Endothelial cell of umbilical vein (primary cell): ENCODE measurements at regions not wholly inside any gene's neighbourhood (a gene's known extent, or its start where the extent isn't known, plus 50 kb on each side); places are given as distances from the start of the nearest gene placed in this dataset.

Experiments
- BruUV-seq: library from RNA; stranded (reverse); fragments of 400-500 nt; replicated peaks from 2 replicates; lab custom pipeline; 2021; lab: Mats Ljungman, UMichigan
- CTCF ChIA-PET: fragments of 300-600, 350-600 bp; sonication (Branson Sonifier 250); formaldehyde crosslinking; loops from one replicate; lab custom pipeline; 2021; ENCODE audit warnings: antibody characterized with exemption, inconsistent platforms; lab: Charles Lee
- POLR2A ChIA-PET: fragments of 300-600, 350-600 bp; sonication (Branson Sonifier 250); formaldehyde crosslinking; loops from one replicate; lab custom pipeline; 2021; ENCODE audit warnings: antibody characterized with exemption, inconsistent platforms; lab: Charles Lee
- DNase-seq: peaks from one replicate; pipeline ENCODE4 v3.0.0-alpha.2; 2011; ENCODE audit warnings: low read depth, low spot score
- FAIRE-seq: peaks from 2 replicates; lab custom pipeline; 2011; peaks lifted over from hg19 to GRCh38; lab: Jason Lieb, UNC
- H2AFZ ChIP-seq: 2 replicates; pipeline ENCODE4 v1.6.0; 2012; ENCODE audit warnings: low read depth, low read length, control low read depth, inconsistent platforms
- H3K27ac ChIP-seq: 2 replicates; pipeline ENCODE4 v1.5.1; 2011; ENCODE audit warnings: low read depth, mild to moderate bottlenecking, control low read depth, low read length, moderate library complexity; ENCODE audit not compliant: insufficient read depth
- H3K27me3 ChIP-seq, 2 experiments: 2 replicates each; pipeline versions ENCODE4 v1.6.0 to v1.6.1; 2011; ENCODE audit warnings: low read length in 2 of 2, mixed read lengths in 1 of 2; ENCODE audit not compliant: control insufficient read depth in 2 of 2, insufficient read depth in 2 of 2
- H3K36me3 ChIP-seq, 2 experiments: 2 replicates in 1 of 2; 3 replicates in 1 of 2; pipeline ENCODE4 v1.5.1; 2011; ENCODE audit warnings: low read length in 2 of 2, mild to moderate bottlenecking in 1 of 2, moderate library complexity in 1 of 2; ENCODE audit not compliant: control insufficient read depth in 2 of 2, insufficient read depth in 2 of 2; ENCODE audit errors: extremely low read depth in 1 of 2
- H3K4me1 ChIP-seq: 3 replicates; pipeline ENCODE4 v1.5.1; 2011; ENCODE audit warnings: mild to moderate bottlenecking, low read length; ENCODE audit not compliant: control insufficient read depth, insufficient read depth; ENCODE audit errors: extremely low read depth
- H3K4me2 ChIP-seq: 2 replicates; pipeline ENCODE4 v1.6.1; 2011; ENCODE audit warnings: low read length, control low read depth, mixed read lengths; ENCODE audit not compliant: insufficient read depth
- H3K4me3 ChIP-seq, 3 experiments: fragments of 200-600 bp in 1 of 3; sonication (generic), shearing (Covaris generic) in 1 of 3; replicated peaks in 1 of 3; 2 replicates each; pipeline ENCODE4 v1.5.1; 2011 to 2016; ENCODE audit warnings: control low read depth in 3 of 3, low read length in 3 of 3, mild to moderate bottlenecking in 2 of 3, inconsistent platforms in 1 of 3, low read depth in 1 of 3, moderate library complexity in 1 of 3; ENCODE audit not compliant: insufficient read depth in 1 of 3
- H3K79me2 ChIP-seq: 2 replicates; pipeline ENCODE4 v1.6.0; 2012; ENCODE audit warnings: low read length, inconsistent platforms; ENCODE audit not compliant: control insufficient read depth, insufficient read depth
- H3K9ac ChIP-seq: replicated peaks from 2 replicates; pipeline ENCODE3; 2011; ENCODE audit warnings: low read length, control low read depth; ENCODE audit not compliant: insufficient read depth; ENCODE audit errors: extremely low read depth
- H3K9me1 ChIP-seq: replicated peaks from 3 replicates; pipeline ENCODE4 v1.6.0; 2011; ENCODE audit warnings: mild to moderate bottlenecking, low read length; ENCODE audit not compliant: control insufficient read depth, insufficient read depth; ENCODE audit errors: extremely low read depth
- H3K9me3 ChIP-seq: replicated peaks from 2 replicates; pipeline ENCODE4 v1.5.1; 2012; ENCODE audit warnings: low read length, inconsistent platforms; ENCODE audit not compliant: control insufficient read depth, insufficient read depth
- H4K20me1 ChIP-seq: replicated peaks from 2 replicates; pipeline ENCODE3; 2011; ENCODE audit warnings: mild to moderate bottlenecking, low read length; ENCODE audit not compliant: control insufficient read depth, insufficient read depth; ENCODE audit errors: extremely low read depth
- EZH2 ChIP-seq: IDR thresholded peaks from 2 replicates; pipeline ENCODE4 v1.6.1; 2012; ENCODE audit warnings: borderline replicate concordance, low read depth, mild to moderate bottlenecking, moderate library complexity, low read length, inconsistent platforms; ENCODE audit not compliant: severe bottlenecking
- FOS ChIP-seq: IDR thresholded peaks from 2 replicates; pipeline ENCODE4 v1.6.1; 2011; ENCODE audit warnings: mild to moderate bottlenecking, low read length, moderate library complexity, borderline replicate concordance; ENCODE audit not compliant: insufficient read depth
- GATA2 ChIP-seq: IDR thresholded peaks from 2 replicates; pipeline ENCODE4 v1.7.0; 2011; ENCODE audit warnings: low read depth, mild to moderate bottlenecking, moderate library complexity, mixed read lengths, low read length; ENCODE audit not compliant: insufficient read length, insufficient read depth
- JUN ChIP-seq: IDR thresholded peaks from 2 replicates; pipeline ENCODE4 v1.6.1; 2011; ENCODE audit warnings: borderline replicate concordance, low read depth; ENCODE audit not compliant: insufficient read length, insufficient read depth
- MYC ChIP-seq: IDR thresholded peaks from one replicate; pipeline ENCODE4 v1.6.1; 2011; ENCODE audit warnings: mild to moderate bottlenecking, low read depth, low read length
- POLR2A ChIP-seq: IDR thresholded peaks from 2 replicates; pipeline ENCODE4 v1.6.1; 2012; ENCODE audit warnings: low read depth, mild to moderate bottlenecking, control low read depth, low read length
- POLR2AphosphoS5 ChIP-seq: IDR thresholded peaks from 2 replicates; pipeline ENCODE4 v1.6.1; 2012; ENCODE audit warnings: low read depth, mild to moderate bottlenecking, control low read depth, low read length, moderate library complexity; ENCODE audit not compliant: insufficient read depth
- dilution Hi-C: fragments of 300-500 bp; cut with MboI; formaldehyde crosslinking; loops from one replicate; pipeline ENCODE4 v1.15.0; 2019; ENCODE audit warnings: low sequenced_read_pairs; ENCODE audit not compliant: extremely low pct_ligation_motif_present
- intact Hi-C: fragments of 100-400 bp; cut with micrococcal nuclease; formaldehyde crosslinking; loops from one replicate; pipeline ENCODE4 v1.10.0; 2022
- TF ChIP-seq, protein P1 (sequence below), 2 donors: IDR thresholded peaks; 1 replicate in 1 of 2; 2 replicates in 1 of 2; pipeline ENCODE4 v1.5.1; 2011; ENCODE audit warnings: low read length in 2 of 2, mild to moderate bottlenecking in 2 of 2, moderate library complexity in 2 of 2, control low read depth in 1 of 2, inconsistent platforms in 1 of 2, low read depth in 1 of 2; ENCODE audit not compliant: insufficient read depth in 1 of 2; ENCODE audit errors: extremely low read depth in 1 of 2
- TF ChIP-seq, protein P2 (sequence below): IDR thresholded peaks from 2 replicates; pipeline ENCODE4 v1.6.1; 2011; ENCODE audit not compliant: insufficient read depth, insufficient read length

DNA sequence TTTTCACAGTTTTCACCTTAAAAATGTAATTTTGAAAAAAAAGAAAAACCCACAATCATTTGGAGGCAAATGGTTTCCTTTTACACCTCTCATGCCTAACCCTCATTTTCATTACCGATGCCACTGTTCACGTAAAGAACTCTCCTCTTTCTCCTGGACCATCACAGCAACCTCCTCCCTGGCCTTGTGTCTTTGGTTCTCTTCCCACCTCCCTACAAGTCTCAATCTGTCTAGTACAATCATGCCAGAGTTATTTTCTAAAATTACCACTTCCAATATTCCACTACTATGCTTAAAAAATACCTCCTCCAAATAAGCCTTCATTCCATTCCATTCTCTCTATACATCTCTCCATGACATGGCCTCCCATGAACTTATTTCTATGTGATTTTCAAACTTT lies 77.9 kb upstream of the RIT2 start:
- Histone ChIP-seq H3K27ac (no peak overlapping the region), H3K36me3 (no peaks in the 10 kb centered on the region), H3K79me2 (no peaks in the 10 kb centered on the region), H2AFZ (no peak overlapping the region), H3K9me3 (no peaks in the 10 kb centered on the region), H3K4me2 (no peak overlapping the region), H3K9ac (no peak overlapping the region), H3K4me1 (peaks cover 7% of the 10 kb centered on the region), H3K9me1 (no peaks in the 10 kb centered on the region), H4K20me1 (no peaks in the 10 kb centered on the region), H3K27me3 (no peaks in the 10 kb centered on the region), H3K4me3 (no peak overlapping the region)
- ChIA-PET POLR2A (no interaction called here), CTCF (no interaction called here)
- dilution Hi-C loops (no loop called here), intact Hi-C loops (no loop called here)
- no TSS peak for BruUV-seq
- TF ChIP-seq, protein P1, sequence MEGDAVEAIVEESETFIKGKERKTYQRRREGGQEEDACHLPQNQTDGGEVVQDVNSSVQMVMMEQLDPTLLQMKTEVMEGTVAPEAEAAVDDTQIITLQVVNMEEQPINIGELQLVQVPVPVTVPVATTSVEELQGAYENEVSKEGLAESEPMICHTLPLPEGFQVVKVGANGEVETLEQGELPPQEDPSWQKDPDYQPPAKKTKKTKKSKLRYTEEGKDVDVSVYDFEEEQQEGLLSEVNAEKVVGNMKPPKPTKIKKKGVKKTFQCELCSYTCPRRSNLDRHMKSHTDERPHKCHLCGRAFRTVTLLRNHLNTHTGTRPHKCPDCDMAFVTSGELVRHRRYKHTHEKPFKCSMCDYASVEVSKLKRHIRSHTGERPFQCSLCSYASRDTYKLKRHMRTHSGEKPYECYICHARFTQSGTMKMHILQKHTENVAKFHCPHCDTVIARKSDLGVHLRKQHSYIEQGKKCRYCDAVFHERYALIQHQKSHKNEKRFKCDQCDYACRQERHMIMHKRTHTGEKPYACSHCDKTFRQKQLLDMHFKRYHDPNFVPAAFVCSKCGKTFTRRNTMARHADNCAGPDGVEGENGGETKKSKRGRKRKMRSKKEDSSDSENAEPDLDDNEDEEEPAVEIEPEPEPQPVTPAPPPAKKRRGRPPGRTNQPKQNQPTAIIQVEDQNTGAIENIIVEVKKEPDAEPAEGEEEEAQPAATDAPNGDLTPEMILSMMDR (IDR thresholded peaks at IDR 0.05; ENCODE audit: extremely low read depth in 1 of 2, insufficient read depth in 1 of 2, low read depth in 1 of 2, low read length in 2 of 2) = no peak
- TF ChIP-seq EZH2 (no peak), GATA2 (no peak), MYC (no peak), FOS (no peak), POLR2A (no peak), POLR2AphosphoS5 (no peak), JUN (no peak)
- TF ChIP-seq, protein P2, sequence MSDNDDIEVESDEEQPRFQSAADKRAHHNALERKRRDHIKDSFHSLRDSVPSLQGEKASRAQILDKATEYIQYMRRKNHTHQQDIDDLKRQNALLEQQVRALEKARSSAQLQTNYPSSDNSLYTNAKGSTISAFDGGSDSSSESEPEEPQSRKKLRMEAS = no peak
- DNase-seq (no peak), FAIRE-seq (no peak)
